Endodermal cell (in vitro differentiated cells): ENCODE measurements at regions not wholly inside any gene's neighbourhood (a gene's known extent, or its start where the extent isn't known, plus 50 kb on each side); places are given as distances from the start of the nearest gene placed in this dataset.

Source experiments
- DNase-seq: peaks from one replicate; pipeline ENCODE4 v3.0.0-alpha.2; 2017
- H3K27ac ChIP-seq: 2 replicates; pipeline ENCODE4 v1.5.1; 2013; ENCODE audit warnings: mild to moderate bottlenecking, low read depth, low read length, moderate library complexity
- H3K27me3 ChIP-seq: 2 replicates; pipeline ENCODE4 v1.6.1; 2013; ENCODE audit warnings: mild to moderate bottlenecking, low read length, moderate library complexity; ENCODE audit not compliant: insufficient read depth, control insufficient read depth, poor library complexity, severe bottlenecking
- H3K36me3 ChIP-seq: 2 replicates; pipeline ENCODE4 v1.7.0; 2013; ENCODE audit warnings: mild to moderate bottlenecking, low read length, moderate library complexity; ENCODE audit not compliant: control insufficient read depth, insufficient read depth
- H3K4me1 ChIP-seq: one replicate; pipeline ENCODE4 v1.7.0; 2013; ENCODE audit warnings: low read length; ENCODE audit not compliant: control insufficient read depth, insufficient read depth
- H3K4me3 ChIP-seq: 2 replicates; pipeline ENCODE4 v1.5.1; 2013; ENCODE audit warnings: mild to moderate bottlenecking, low read length, moderate library complexity
- H3K9ac ChIP-seq: 2 replicates; pipeline ENCODE4 v1.6.1; 2013; ENCODE audit warnings: mild to moderate bottlenecking, low read length, moderate library complexity; ENCODE audit not compliant: poor library complexity, severe bottlenecking; ENCODE audit errors: extremely low read depth
- H3K9me3 ChIP-seq: 2 replicates; pipeline ENCODE4 v1.6.1; 2013; ENCODE audit warnings: mild to moderate bottlenecking, low read length, moderate library complexity; ENCODE audit not compliant: control insufficient read depth
- H3K27ac Mint-ChIP-seq: 2 replicates; pipeline ENCODE4 v1.8.0; 2020; ENCODE audit warnings: mixed read lengths
- H3K27me3 Mint-ChIP-seq: 2 replicates; pipeline ENCODE4 v1.8.0; 2021; ENCODE audit warnings: mild to moderate bottlenecking, mixed read lengths; ENCODE audit not compliant: insufficient read depth
- H3K36me3 Mint-ChIP-seq: 2 replicates; pipeline ENCODE4 v1.8.0; 2020; ENCODE audit warnings: low read depth, mixed read lengths
- H3K4me1 Mint-ChIP-seq: 2 replicates; pipeline ENCODE4 v1.8.0; 2020; ENCODE audit warnings: mixed read lengths
- H3K4me3 Mint-ChIP-seq: 2 replicates; pipeline ENCODE4 v1.8.0; 2020; ENCODE audit warnings: mild to moderate bottlenecking, moderate library complexity, mixed read lengths
- H3K9me3 Mint-ChIP-seq: 2 replicates; pipeline ENCODE4 v1.8.0; 2020; ENCODE audit warnings: mild to moderate bottlenecking, mixed read lengths
- WGBS, 2 experiments: methylation state at CpG; one replicate each; pipeline versions ENCODE4 v1.1.5 to v1.1.7; 2013; ENCODE audit warnings: missing lambda C conversion rate in 2 of 2, mixed read lengths in 1 of 2; ENCODE audit not compliant: insufficient coverage in 1 of 2, insufficient read length in 1 of 2; 5-methylcytosine and 5-hydroxymethylcytosine counted together
- TF ChIP-seq, protein P1 (sequence below): fragments of 200-600 bp; sonication (generic); conservative IDR thresholded peaks from 2 replicates; pipeline ENCODE4 v1.5.0; 2021; ENCODE audit warnings: antibody characterized with exemption, mild to moderate bottlenecking

DNA sequence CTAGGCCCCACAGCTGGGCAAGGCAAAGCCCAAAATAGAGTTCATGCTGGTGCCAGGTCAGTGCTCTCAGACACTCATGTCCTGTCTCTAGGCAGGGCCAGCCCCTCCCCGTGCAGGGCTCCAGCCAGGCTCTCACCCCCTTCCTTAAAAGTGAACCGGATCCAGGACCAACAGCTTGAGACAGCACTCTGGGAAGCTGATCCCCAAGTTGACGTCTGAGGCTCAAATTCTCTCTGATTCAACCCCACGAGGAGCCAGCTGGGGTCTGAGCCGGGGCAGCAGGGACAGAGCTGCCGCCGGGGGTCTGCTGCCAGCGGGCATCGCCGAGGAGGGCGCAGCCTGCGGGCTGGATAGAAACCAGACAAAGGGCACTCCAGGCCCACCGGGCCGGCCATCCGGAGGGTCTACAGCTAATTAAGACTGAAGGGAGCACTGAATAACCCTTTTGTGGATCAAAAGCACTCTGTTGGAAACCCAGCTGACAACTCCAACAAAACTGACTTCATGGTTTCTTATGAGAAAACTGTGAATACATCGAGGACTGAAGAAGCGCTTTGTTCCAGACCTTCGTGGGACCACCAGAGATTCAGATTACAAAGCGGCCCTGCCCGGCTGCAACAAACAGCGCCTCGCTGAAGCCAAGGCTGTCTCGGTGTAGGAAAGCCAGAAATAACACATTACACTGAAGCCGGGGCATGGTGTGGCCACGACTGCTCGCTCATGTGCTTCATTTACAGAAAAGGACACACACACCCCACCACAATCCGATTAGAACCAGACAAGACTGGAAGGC, 95.8 kb downstream of the PSMG1 start:
- 85 to 92% methylated on average over 19 to 27 of the region's 27 CpGs for WGBS, 2 experiments
- Histone ChIP-seq H3K4me3 (no peak overlapping the region), H3K27ac (peak overlapping the region; percentile 98), H3K36me3 (no peaks in the 10 kb centered on the region), H3K9me3 (no peaks in the 10 kb centered on the region), H3K4me1 (no peaks in the 10 kb centered on the region), H3K27me3 (no peaks in the 10 kb centered on the region), H3K9ac (no peak overlapping the region)
- peaks cover 9% of the 10 kb centered on the region for H3K9me3 Mint-ChIP-seq
- no peak overlapping the region for H3K4me3 Mint-ChIP-seq
- no peak for DNase-seq
- no peaks in the 10 kb centered on the region for H3K36me3 Mint-ChIP-seq
- H3K27me3 Mint-ChIP-seq = peaks cover 2% of the 10 kb centered on the region
- peaks cover 4% of the 10 kb centered on the region for H3K4me1 Mint-ChIP-seq
- TF ChIP-seq, protein P1, sequence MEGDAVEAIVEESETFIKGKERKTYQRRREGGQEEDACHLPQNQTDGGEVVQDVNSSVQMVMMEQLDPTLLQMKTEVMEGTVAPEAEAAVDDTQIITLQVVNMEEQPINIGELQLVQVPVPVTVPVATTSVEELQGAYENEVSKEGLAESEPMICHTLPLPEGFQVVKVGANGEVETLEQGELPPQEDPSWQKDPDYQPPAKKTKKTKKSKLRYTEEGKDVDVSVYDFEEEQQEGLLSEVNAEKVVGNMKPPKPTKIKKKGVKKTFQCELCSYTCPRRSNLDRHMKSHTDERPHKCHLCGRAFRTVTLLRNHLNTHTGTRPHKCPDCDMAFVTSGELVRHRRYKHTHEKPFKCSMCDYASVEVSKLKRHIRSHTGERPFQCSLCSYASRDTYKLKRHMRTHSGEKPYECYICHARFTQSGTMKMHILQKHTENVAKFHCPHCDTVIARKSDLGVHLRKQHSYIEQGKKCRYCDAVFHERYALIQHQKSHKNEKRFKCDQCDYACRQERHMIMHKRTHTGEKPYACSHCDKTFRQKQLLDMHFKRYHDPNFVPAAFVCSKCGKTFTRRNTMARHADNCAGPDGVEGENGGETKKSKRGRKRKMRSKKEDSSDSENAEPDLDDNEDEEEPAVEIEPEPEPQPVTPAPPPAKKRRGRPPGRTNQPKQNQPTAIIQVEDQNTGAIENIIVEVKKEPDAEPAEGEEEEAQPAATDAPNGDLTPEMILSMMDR = no peak
- no peak overlapping the region for H3K27ac Mint-ChIP-seq

DNA sequence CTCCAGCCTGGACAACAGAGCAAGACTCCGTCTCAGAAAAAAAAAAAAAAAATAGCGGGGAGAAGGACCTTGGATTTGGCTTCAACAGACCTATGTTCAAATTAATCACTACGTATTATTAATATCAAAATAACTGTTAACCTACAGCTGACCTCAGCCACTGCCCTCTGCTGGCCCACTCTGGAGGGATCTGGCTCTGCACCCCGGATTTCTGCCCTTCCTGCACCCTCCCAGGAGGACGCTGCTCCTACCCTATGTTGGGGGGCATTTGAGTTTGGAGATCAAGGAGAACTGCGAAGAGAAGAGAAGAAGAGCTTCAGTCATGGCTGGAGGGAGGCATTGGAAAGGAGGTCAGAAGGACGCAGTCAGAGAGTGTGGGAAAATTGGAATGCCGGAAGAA, 96.7 kb downstream of the PSMG1 start:
- H3K36me3 Mint-ChIP-seq = no peaks in the 10 kb centered on the region
- H3K4me3 Mint-ChIP-seq = no peak overlapping the region
- peaks cover 9% of the 10 kb centered on the region for H3K9me3 Mint-ChIP-seq
- DNase-seq = no peak
- no peaks in the 10 kb centered on the region for H3K27me3 ChIP-seq
- WGBS, 2 experiments = 91 to 94% methylated on average over 3 to 8 of the region's 8 CpGs
- H3K36me3 ChIP-seq = no peaks in the 10 kb centered on the region
- H3K27ac Mint-ChIP-seq = no peak overlapping the region
- no peak overlapping the region for H3K9ac ChIP-seq
- H3K4me1 Mint-ChIP-seq = peaks cover 4% of the 10 kb centered on the region
- no peak overlapping the region for H3K4me3 ChIP-seq
- peaks cover 2% of the 10 kb centered on the region for H3K27me3 Mint-ChIP-seq
- TF ChIP-seq, protein P1 = peak; percentile 53
- H3K4me1 ChIP-seq = no peaks in the 10 kb centered on the region
- no peaks in the 10 kb centered on the region for H3K9me3 ChIP-seq
- peak overlapping the region; percentile 98 for H3K27ac ChIP-seq

DNA sequence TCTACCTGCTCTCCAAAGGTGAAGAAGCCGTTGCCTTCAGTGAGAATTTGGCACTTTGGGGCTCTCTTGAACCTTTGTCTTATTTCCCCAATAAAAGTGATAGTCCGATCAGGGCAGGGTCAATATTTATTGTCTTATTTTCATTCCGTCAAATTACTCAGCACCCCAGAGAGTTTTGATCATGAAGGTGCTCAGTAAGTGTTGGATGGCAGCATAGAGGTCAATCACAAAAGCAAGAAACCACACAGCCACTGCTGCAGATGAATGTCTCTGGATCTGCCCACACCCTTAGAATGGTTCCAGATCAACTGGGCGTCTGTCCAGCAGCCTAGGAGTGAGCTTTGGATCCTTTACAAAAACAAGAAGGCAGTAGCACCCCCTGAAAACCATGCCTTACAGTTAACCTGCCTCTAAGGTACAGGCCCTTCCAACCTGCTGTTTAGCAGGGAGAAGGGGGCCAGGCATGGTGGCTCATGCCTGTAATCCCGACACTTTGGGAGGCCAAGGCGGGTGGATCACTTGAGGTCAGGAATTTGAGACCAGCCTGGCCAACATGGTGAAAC, 97.3 kb downstream of the PSMG1 start:
- H3K4me3 ChIP-seq = no peak overlapping the region

More for the DNA sequence above, 97.3 kb downstream of the PSMG1 start:
- Histone ChIP-seq H3K36me3 (no peaks in the 10 kb centered on the region), H3K27me3 (no peaks in the 10 kb centered on the region), H3K9ac (no peak overlapping the region), H3K4me1 (no peaks in the 10 kb centered on the region), H3K9me3 (no peaks in the 10 kb centered on the region), H3K27ac (no peak overlapping the region)
- Mint-ChIP-seq H3K4me3 (no peak overlapping the region), H3K27ac (no peak overlapping the region), H3K4me1 (peaks cover 4% of the 10 kb centered on the region), H3K36me3 (no peaks in the 10 kb centered on the region), H3K27me3 (peaks cover 2% of the 10 kb centered on the region), H3K9me3 (peaks cover 9% of the 10 kb centered on the region)
- TF ChIP-seq, protein P1 = no peak
- 96 to 100% methylated on average over 3 to 6 of the region's 6 CpGs for WGBS, 2 experiments
- no peak for DNase-seq
